C4-2B (cell line): ENCODE measurements at regions not wholly inside any gene's neighbourhood (a gene's known extent, or its start where the extent isn't known, plus 50 kb on each side); places are given as distances from the start of the nearest gene placed in this dataset.
"Not testable (repeated sequence)": the region's sequence is repeated elsewhere in the genome, so short reads cannot be mapped to it uniquely, and the experiment has no call there.

Source experiments
- H3K27ac ChIP-seq: fragments of 450-650 bp; 2 replicates; pipeline ENCODE4 v1.5.1; 2017
- CTCF ChIP-seq: fragments of 450-650 bp; conservative IDR thresholded peaks from 2 replicates; pipeline ENCODE4 v1.5.1; 2017; ENCODE audit warnings: mild to moderate bottlenecking
- ZFX ChIP-seq: fragments of 450-650 bp; IDR thresholded peaks from 2 replicates; pipeline ENCODE4 v1.6.1; 2017

GRCh38 chr11:97022955-97023354 lies 633.1 kb downstream of the JRKL start:
- no peak overlapping the region for H3K27ac ChIP-seq
- no peak for TF ChIP-seq CTCF
- no peak for TF ChIP-seq ZFX

- H3K27ac ChIP-seq = no peak overlapping the region
- TF ChIP-seq ZFX (no peak), CTCF (no peak)
Observed at GRCh38 chr11:97028836-97029406, 639.1 kb downstream of the JRKL start.

- H3K27ac ChIP-seq = no peak overlapping the region
- TF ChIP-seq CTCF (no peak), ZFX (no peak)
Observed at GRCh38 chr11:97033178-97033577, 643.4 kb downstream of the JRKL start.

GRCh38 chr11:97048481-97048880 lies 658.7 kb downstream of the JRKL start:
- H3K27ac ChIP-seq = no peak overlapping the region
- no peak for TF ChIP-seq ZFX
- no peak for TF ChIP-seq CTCF

GRCh38 chr11:97060184-97060583 lies 670.4 kb downstream of the JRKL start:
- no peak for TF ChIP-seq CTCF
- TF ChIP-seq ZFX = no peak
- H3K27ac ChIP-seq = no peak overlapping the region

GRCh38 chr11:97069160-97069559 lies 679.3 kb downstream of the JRKL start:
- H3K27ac ChIP-seq = no peak overlapping the region
- TF ChIP-seq CTCF (no peak), ZFX (no peak)

GRCh38 chr11:97072420-97072819 lies 682.6 kb downstream of the JRKL start:
- H3K27ac ChIP-seq = no peak overlapping the region
- TF ChIP-seq CTCF (no peak), ZFX (no peak)

GRCh38 chr11:97076666-97077065 lies 686.9 kb downstream of the JRKL start:
- H3K27ac ChIP-seq = not testable (repeated sequence)
